Colonic mucosa (tissue), 4 donors: ENCODE measurements at regions not wholly inside any gene's neighbourhood (a gene's known extent, or its start where the extent isn't known, plus 50 kb on each side); places are given as distances from the start of the nearest gene placed in this dataset.

Experiments
- DNase-seq: peaks from one replicate; pipeline ENCODE4 v3.0.0-alpha.2; 2020
- H3K27ac ChIP-seq: fragments of 200-600 bp; one replicate; pipeline ENCODE4 v1.8.0; 2021
- H3K27me3 ChIP-seq: fragments of 200-600 bp; one replicate; pipeline ENCODE4 v1.8.0; 2021
- H3K36me3 ChIP-seq: fragments of 200-600 bp; one replicate; pipeline ENCODE4 v1.8.0; 2021
- H3K4me1 ChIP-seq: fragments of 200-600 bp; one replicate; pipeline ENCODE4 v1.8.0; 2021; ENCODE audit warnings: mild to moderate bottlenecking
- H3K4me3 ChIP-seq: fragments of 200-600 bp; one replicate; pipeline ENCODE4 v1.8.0; 2021
- H3K9ac ChIP-seq, 2 donors: one replicate each; pipeline ENCODE4 v1.7.0; 2013; ENCODE audit warnings: control low read depth in 2 of 2, low read depth in 2 of 2, low read length in 2 of 2
- H3K9me3 ChIP-seq: fragments of 200-600 bp; one replicate; pipeline ENCODE4 v1.8.0; 2021
- intact Hi-C: fragments of 100-400 bp; cut with DNase I; formaldehyde crosslinking; loops from one replicate; pipeline ENCODE4 v1.14.1; 2022
- TF ChIP-seq, protein P1 (sequence below): fragments of 200-600 bp; IDR thresholded peaks from one replicate; pipeline ENCODE4 v1.8.0; 2022; ENCODE audit warnings: antibody characterized with exemption, mild to moderate bottlenecking
- donor health status: healthy.
- donor health status: DM: no; HTN: no; CAD: no.
- donor health status: DM: no; HTN: no; CAD: no.

DNA sequence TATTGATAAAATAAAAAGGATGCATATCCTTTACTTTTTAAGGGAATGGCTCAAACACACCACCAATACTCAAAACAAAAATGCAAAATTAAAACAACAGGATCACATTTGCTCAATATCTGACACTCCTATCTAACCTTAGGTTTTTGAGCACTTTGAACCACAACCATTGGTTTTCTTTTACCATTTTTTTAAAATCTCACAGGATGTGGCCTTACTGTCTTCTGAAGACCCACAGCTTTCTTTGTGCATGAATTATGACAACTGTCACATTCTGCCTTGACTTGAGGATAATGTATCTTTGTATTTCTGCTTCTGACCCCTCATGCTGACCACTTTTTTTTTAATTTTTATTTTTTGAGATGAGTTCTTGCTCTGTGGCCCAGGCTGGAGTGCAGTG is 461.1 kb upstream of the NRP1 start:
- TF ChIP-seq, protein P1, sequence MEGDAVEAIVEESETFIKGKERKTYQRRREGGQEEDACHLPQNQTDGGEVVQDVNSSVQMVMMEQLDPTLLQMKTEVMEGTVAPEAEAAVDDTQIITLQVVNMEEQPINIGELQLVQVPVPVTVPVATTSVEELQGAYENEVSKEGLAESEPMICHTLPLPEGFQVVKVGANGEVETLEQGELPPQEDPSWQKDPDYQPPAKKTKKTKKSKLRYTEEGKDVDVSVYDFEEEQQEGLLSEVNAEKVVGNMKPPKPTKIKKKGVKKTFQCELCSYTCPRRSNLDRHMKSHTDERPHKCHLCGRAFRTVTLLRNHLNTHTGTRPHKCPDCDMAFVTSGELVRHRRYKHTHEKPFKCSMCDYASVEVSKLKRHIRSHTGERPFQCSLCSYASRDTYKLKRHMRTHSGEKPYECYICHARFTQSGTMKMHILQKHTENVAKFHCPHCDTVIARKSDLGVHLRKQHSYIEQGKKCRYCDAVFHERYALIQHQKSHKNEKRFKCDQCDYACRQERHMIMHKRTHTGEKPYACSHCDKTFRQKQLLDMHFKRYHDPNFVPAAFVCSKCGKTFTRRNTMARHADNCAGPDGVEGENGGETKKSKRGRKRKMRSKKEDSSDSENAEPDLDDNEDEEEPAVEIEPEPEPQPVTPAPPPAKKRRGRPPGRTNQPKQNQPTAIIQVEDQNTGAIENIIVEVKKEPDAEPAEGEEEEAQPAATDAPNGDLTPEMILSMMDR = no peak
- H3K4me3 ChIP-seq = no peak overlapping the region
- intact Hi-C loops = no loop called here
- H3K27me3 ChIP-seq = no peaks in the 10 kb centered on the region
- DNase-seq = no peak
- no peaks in the 10 kb centered on the region for H3K4me1 ChIP-seq
- H3K27ac ChIP-seq = no peak overlapping the region
- no peaks in the 10 kb centered on the region for H3K9me3 ChIP-seq
- no peak overlapping the region for H3K9ac ChIP-seq
- no peaks in the 10 kb centered on the region for H3K36me3 ChIP-seq

DNA sequence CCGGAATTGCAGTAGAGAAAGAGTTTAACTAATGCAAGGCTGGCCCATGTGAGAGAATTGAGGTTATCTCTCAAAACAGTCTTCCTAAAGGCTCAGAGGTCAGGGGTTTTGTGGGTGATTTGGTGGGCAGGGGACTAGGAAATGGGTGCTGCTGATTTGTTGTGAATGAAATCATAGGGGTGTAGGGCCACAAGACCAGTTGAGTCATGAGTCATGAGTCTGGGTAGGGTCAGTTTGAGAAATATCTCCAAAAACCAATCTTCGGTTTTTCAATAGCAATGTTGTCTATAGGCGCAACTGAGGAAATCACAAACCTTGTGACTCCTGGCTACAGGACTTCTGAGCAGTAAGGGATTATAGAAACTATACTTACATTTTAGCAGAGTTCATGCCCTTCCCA is 460.0 kb upstream of the NRP1 start:
- no peak overlapping the region for H3K27ac ChIP-seq
- no peaks in the 10 kb centered on the region for H3K36me3 ChIP-seq
- intact Hi-C loops = no loop called here
- no peak overlapping the region for H3K9ac ChIP-seq
- no peaks in the 10 kb centered on the region for H3K27me3 ChIP-seq
- no peaks in the 10 kb centered on the region for H3K4me1 ChIP-seq
- TF ChIP-seq, protein P1 = no peak
- H3K9me3 ChIP-seq = no peaks in the 10 kb centered on the region
- no peak for DNase-seq
- H3K4me3 ChIP-seq = no peak overlapping the region

DNA sequence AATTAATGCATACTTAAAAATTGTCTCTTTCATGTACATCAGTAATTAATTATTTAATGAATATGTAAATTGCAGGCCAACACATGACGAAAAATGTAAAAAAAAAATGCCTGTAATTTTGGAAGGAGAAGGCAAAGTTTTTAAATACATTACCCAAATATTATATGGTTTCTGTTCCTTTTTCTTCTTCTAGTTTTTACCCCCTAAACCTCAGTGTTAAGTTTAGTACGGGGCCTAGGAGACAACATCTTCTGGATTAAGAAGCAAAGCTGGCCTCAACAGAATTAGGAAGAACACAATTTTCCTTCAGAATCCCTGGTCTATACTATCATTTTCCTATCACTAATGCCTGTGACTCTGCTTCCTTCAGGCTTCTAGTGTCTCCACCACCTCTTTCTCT is 459.3 kb upstream of the NRP1 start:
- Histone ChIP-seq H3K36me3 (no peaks in the 10 kb centered on the region), H3K4me3 (no peak overlapping the region), H3K27me3 (no peaks in the 10 kb centered on the region), H3K9ac (no peak overlapping the region), H3K9me3 (no peaks in the 10 kb centered on the region), H3K27ac (no peak overlapping the region), H3K4me1 (no peaks in the 10 kb centered on the region)
- DNase-seq = no peak
- intact Hi-C loops = no loop called here
- TF ChIP-seq, protein P1 = no peak

DNA sequence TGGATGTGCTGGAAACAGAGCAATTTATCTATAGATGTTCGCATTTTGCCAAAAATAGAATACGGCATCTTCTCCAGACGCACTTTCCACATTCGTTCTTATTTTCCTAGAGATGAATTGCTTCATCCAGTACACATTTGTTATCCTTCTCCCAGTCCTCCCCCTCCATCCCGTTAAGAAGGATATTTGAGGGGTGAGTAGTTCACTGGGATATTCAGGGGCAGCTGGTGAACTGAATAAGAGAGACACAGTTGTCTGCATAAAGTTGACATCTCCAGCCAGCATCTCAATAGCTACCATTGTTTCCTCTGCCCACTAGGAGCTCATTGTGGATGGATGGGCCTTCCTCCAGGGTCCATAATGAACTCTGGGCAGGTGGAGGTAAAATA is 456.8 kb upstream of the NRP1 start:
- Histone ChIP-seq H3K36me3 (no peaks in the 10 kb centered on the region), H3K27ac (no peak overlapping the region), H3K9ac (no peak overlapping the region), H3K9me3 (no peaks in the 10 kb centered on the region), H3K27me3 (no peaks in the 10 kb centered on the region), H3K4me1 (no peaks in the 10 kb centered on the region), H3K4me3 (no peak overlapping the region)
- TF ChIP-seq, protein P1 = no peak
- intact Hi-C loops = no loop called here
- DNase-seq = no peak

DNA sequence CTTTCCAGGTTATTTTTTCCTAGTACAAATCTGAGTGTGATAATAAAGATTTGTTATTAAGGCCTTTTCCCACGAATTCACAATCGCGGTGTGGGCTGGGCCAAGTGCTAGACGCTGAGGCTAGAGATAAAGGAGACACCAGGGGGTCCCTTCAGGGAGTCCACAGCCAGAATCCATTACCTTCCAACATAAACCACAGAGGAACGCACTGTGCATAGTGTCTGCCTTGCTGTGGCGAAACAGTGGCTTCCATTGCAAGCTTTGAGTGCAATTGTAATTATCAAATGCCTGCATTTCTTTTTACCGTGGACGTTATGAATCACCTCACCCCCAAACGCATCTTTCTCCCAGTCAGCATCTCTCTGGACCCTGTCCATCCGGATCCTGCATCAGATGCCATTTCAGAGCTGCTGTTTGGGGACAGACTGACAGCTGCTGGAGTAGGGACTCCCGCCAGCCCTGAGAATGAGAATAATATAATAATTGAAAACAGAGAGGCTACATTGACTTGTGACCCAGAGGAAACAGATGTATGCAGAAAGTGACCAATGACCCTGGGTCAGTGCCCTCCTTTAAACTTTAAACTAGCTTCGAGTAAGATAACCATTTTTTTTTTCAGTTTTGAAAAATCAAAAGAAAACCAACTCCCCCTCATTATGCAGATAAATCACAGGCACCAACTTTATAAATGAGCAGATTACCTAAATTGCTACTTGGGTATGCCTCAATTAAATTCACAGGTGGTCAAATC is 456.2 kb upstream of the NRP1 start:
- no peak for DNase-seq
- no peaks in the 10 kb centered on the region for H3K27me3 ChIP-seq

More for the DNA sequence above, 456.2 kb upstream of the NRP1 start:
- no peak overlapping the region for H3K27ac ChIP-seq
- no peaks in the 10 kb centered on the region for H3K36me3 ChIP-seq
- no peak overlapping the region for H3K4me3 ChIP-seq
- TF ChIP-seq, protein P1 = no peak
- H3K4me1 ChIP-seq = no peaks in the 10 kb centered on the region
- H3K9me3 ChIP-seq = no peaks in the 10 kb centered on the region
- intact Hi-C loops = no loop called here
- no peak overlapping the region for H3K9ac ChIP-seq
